Activated CD4-positive, alpha-beta T cell treated with anti-CD3 and anti-CD28 coated beads, Interleukin-2, amount 50 U/mL, for 24 hours (primary cell): ENCODE measurements at regions not wholly inside any gene's neighbourhood (a gene's known extent, or its start where the extent isn't known, plus 50 kb on each side); places are given as distances from the start of the nearest gene placed in this dataset.

Source experiments
- DNase-seq, 2 donors: peaks; one replicate each; pipeline ENCODE4 v3.0.0-alpha.2; 2020; ENCODE audit warnings: low read depth in 1 of 2, low spot score in 1 of 2

DNA sequence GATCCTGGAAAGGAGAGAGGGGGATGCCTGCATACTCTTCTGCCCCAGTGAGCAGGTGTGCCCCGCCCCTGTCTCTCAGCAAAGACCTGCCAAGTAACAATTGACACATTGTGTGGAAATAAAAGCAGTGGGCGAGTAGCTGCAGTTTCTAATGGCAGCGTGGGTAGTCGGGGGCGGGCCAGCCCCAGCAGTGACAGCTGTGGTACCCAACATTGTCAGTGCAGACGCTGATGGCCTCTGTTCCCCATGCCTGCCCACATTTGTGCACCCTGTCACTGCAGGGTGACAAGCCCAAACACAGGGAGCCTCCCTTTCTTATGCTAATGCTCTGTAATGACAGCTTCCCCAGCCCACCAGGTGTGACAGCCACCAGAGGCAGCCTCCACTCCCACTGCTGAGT, 491.7 kb downstream of the DHX35 start:
- no peak for DNase-seq

DNA sequence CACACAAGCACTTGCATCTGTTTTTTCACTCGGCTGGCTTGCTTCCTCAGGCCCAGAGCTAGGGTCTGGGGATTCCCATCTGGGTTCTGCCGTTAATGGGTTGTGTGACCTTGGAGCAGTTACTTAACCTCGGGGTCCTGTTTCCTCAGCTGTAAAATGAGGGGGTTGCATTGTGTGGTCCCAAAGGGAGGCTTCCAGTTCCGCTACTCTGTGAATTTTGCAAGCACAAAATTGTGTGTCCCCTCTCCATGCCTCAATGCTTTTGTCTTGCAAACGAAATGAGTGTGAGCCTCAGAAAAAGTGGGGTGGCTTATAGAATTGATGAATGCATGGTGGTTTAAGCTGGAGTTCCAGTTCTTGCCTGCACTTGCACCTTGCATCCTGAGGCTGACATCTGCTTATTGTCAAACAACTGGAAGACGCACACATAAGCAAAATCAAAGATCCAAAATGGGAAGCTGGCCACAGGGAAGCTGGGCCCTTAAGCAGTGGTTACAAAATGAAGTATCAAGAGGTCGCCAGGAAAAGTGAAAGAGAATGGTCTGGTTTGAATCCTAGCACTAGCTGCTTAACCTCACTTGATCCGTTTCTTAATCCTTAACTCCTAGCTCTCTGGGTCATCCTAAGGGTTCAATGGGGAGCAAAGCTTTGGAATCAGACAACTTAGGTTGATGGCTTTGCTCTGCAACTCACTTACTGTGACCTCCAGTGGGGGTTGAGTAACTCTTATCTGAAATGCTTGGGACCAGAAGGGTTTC, 490.6 kb downstream of the DHX35 start:
- DNase-seq: no peak

DNA sequence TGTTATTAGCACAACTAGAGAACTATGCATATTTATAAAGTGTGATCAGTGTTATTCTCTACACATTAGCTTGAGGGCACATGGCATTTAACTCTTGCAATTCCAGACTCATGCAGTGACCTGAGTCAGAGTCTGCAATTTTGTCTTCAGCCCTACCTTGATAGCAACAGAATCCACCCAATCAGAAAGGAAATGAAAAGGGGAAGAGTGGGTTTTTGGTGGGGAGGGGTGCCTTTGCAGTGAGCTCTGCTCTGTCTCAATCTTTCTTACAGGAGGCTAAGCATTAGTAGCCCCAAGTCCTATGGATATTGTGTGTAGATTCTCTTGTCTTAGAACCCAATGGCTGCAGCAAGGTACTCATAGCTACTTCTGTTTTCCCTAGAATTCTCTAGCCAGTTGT, 489.2 kb downstream of the DHX35 start:
- no peak for DNase-seq

- no peak for DNase-seq
Measured at GRCh38 chr20:39446397-39446796, 484.3 kb downstream of the DHX35 start.

- DNase-seq: no peak
Measured at GRCh38 chr20:39445095-39445494, 483.0 kb downstream of the DHX35 start.

GRCh38 chr20:39433466-39433865, 471.3 kb downstream of the DHX35 start:
- no peak for DNase-seq

- DNase-seq: no peak
Measured at GRCh38 chr20:39431091-39431880, 469.1 kb downstream of the DHX35 start.

GRCh38 chr20:39429726-39430125, 467.6 kb downstream of the DHX35 start:
- DNase-seq: no peak

DNA sequence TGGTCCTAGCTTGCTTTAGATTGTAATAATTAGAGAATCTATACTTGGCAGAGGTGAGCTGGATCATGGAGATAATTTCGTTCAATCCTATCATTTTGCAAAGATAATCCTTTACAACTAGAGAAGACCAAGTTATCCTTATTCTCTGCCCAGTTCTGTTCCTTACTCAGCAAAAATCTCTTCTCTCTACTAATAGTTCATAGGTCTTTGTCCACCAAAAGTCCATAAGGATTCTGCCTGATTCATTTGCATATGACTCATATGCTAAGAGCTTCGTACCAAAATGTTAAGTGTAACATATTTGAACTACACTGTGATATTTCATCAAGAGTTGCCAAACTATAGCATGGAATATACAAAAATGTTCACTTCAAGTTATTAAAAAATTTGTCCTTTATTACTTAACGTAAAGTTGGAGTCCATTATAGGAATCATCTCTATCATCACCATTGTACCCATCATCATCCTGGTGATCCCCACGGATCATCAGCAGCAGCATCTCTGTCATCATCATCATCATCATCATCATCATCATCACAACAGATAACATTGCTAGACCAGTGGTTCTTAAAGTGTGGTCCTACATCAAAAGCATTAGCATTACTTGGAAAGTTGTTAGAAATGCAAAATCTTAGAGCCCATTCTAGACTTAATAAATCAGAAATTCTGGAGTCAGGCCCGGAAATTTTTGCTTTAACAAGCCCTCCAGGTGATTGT, 463.0 kb downstream of the DHX35 start:
- DNase-seq: no peak

- DNase-seq: no peak
Measured at GRCh38 chr20:39421571-39422105, 459.5 kb downstream of the DHX35 start.

DNA sequence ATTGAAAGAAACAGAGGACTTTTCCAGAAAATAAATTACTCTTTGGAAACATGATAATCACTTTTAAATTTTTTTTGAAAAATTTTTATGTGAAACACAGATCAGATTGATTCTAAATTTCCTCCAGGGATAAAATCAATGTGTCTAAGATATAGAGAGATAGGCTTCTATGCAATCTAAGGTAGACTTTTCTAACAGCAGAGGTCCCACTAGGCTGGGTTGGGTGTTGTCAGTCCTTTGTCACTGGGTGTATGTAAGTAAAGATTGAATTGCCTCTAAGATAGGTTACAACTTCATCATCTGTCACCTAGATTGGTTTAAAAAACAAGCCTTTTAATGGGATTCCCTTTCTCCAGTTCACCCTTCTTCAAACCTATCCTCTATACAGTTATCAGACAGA, 449.9 kb downstream of the DHX35 start:
- no peak for DNase-seq

DNA sequence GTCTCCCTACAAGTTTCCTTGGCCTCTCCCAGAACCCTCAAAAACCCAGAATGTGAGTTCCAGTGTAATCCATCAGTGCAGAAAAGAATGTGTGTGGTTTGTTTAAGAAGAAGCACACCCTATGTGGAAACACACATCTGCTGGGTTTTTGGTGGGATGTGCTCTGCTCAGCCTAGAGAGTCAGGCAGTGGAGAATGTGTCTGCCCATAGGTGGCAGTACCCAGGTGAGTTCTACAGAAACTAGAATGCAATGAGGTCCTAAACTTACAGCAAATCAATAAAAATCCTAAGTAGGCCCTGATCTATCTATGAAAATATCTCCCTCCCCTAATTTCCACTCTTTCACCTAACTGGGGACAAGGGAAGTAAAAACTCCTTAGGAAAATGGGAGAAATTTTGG, 437.3 kb downstream of the DHX35 start:
- no peak for DNase-seq

- DNase-seq: no peak
Measured at GRCh38 chr20:39398656-39399055, 436.5 kb downstream of the DHX35 start.

GRCh38 chr20:39397646-39398045, 435.5 kb downstream of the DHX35 start:
- DNase-seq: no peak

DNA sequence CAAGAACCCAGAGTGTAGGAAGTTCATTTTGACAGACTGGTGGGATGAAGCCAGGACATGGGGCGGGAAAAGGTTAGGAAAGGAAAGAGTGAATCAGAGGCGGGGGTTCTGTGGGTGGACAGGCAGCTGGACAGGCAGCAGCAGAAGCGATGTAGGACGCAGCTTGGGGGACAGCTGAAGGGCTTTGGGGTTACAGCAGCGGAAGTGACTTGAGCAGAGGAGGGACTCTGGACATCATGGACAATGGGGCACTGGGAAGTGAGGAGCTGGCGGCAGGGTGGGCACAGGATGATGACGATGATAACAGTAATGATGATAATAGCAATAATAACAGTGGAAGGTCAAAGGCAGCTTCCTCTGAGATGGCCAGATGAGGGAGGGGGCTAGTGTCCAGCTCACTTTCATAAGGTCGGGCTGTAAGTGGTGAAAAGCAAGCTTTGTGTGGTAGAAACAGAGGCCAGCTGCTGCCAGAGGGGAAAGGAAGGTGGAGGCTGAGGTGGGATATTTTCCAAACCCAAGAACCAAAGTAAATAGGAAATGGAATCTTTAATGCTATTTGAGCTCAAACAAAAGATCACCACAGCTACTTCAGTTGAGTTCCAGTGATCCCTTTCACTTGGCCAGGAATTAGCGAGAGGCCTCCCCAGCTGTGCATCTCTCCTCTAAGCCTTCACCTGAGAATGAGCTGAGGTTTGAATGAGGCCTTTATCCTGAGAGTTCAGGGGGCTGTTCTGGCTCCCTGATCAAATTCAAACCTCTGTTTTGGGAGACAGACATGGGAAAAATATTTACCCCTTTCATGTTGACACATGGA, 433.5 kb downstream of the DHX35 start:
- DNase-seq: no peak

GRCh38 chr20:39394461-39394860, 432.3 kb downstream of the DHX35 start:
- DNase-seq: no peak

DNA sequence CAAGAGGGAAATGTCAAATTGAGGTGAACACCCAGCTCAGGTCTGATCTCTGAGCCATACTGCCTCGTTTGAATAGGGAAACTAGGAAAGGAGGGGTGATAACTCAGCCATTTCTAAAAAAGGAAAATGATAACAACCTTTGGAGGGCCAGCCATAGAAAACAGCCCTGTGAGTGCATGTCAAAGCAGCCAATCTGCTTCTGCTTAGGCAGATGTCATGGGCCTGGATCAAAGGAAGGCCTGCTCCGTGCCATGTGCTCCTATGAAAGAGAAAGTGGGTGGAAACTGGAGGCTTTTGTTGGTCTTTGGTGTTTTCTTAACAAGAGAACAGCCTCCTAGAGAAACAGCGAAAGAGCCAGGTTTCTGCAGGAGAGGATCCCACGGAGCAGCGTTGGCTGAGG, 428.0 kb downstream of the DHX35 start:
- DNase-seq: no peak

DNA sequence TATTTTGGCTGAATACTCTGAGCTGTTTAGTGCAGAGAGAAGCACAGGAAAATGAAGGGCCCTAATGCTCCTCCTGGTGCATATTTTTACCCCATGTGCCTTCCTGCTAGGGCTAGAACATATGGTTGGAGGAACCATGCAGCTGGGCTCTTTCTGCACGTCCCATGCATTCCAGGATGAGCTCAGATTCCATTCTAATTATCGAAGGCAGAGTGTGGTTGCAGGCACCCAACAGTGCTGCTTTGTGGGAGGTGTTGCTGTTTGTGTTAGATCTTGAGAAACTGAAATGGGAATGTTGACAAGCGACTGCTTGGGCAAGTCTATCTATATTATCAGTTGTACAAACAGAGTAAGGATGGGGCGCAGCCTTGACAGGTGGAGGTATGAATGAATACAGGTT, 419.5 kb downstream of the DHX35 start:
- DNase-seq: no peak

GRCh38 chr20:39378776-39379175, 416.6 kb downstream of the DHX35 start:
- DNase-seq: no peak

GRCh38 chr20:39376788-39377187, 414.6 kb downstream of the DHX35 start:
- DNase-seq: no peak

DNA sequence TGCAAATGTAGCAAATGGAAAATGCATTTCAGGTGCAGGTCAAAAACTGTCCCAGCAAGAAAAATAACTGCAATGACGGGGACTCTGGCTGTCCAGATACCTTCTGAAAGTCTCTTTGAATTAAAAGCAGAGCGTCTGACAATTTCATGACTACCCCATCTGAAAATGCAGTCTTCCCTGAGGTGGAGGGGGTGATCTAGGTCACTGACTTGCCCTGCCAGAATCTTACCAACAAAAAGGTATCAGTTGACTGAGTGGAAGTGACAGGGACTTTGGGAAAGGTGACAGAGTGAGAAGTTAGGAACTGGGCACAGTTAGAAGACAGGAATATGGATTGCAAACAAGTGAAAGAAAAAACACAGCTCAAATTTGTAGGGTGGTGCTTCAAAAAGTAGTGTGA, 402.2 kb downstream of the DHX35 start:
- DNase-seq: no peak
